ENCODE measurements at regions not wholly inside any gene's neighbourhood (a gene's known extent, or its start where the extent isn't known, plus 50 kb on each side); places are given as distances from the start of the nearest gene placed in this dataset.
"Not testable (repeated sequence)": the region's sequence is repeated elsewhere in the genome, so short reads cannot be mapped to it uniquely, and the experiment has no call there.

DNA sequence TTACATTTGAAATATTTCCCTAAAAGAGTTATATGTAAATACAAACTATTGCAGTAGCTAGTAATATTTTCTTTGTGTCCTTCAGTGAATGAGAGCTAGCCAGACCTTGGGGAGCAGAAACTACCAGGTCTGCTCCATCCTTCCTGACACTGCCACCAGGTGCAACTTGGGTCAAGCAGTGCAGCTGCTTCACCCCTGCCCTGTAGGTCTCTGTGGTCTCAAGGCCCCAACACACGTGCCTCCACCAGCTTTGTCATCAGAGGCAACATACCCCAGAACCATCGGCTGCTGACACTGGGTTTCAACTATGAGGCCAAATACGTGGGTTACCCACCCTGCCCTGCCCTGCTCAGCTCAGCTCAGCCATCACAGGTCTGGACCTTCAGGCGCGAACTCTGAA, 181.6 kb downstream of the FCRL5 start:
- no peak overlapping the region for H3K4me3 ChIP-seq (ENCODE audit: low read depth, low read length)
- H3K9ac ChIP-seq (ENCODE audit: low read depth, low read length) = no peak overlapping the region
- H3K27me3 ChIP-seq (ENCODE audit: control insufficient read depth, insufficient read depth, low read length) = no peaks in the 10 kb centered on the region
- no peak overlapping the region for H3K27ac ChIP-seq (ENCODE audit: low read depth, low read length)
- no peaks in the 10 kb centered on the region for H3K9me3 ChIP-seq (ENCODE audit: control insufficient read depth, insufficient read depth, low read length)
- H3K36me3 ChIP-seq (ENCODE audit: control insufficient read depth, insufficient read depth, low read length) = no peaks in the 10 kb centered on the region
- no peaks in the 10 kb centered on the region for H3K4me1 ChIP-seq (ENCODE audit: control insufficient read depth, insufficient read depth, low read length)

DNA sequence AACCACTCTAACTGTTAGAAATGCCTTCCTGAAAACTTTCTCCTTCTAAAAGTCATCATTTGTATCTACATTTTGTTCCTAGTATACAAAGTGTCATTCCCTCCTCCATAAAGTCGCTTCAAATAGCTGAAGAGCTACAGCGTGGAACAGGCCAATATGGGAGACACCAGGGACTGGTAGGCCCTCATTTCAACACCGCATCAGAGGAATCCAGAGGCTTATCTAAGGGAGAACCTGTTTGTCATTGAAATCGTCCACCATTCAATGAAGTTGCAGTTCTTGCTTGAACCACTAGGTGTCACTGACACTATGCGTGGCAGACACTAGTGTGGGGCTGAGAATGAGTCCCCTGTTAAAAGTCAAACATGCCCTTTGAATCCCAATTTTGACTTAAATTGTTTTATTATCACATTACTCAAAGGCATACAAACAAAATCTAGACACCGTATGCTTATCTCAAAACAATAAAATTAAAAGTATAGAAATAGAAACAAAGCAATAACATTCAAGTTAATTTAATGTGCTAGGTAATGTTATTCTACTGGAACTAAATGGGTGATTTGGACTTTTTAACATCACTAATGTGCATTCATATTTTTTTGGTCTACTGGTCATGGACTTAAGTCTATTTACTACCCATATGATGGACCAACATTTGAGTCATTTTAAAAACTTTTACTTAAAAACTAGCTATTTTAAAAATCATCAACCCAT, 182.3 kb downstream of the FCRL5 start:
- H3K27ac ChIP-seq (ENCODE audit: low read depth, low read length) = no peak overlapping the region
- H3K4me3 ChIP-seq (ENCODE audit: low read depth, low read length) = no peak overlapping the region
- no peak overlapping the region for H3K9ac ChIP-seq (ENCODE audit: low read depth, low read length)
- no peaks in the 10 kb centered on the region for H3K9me3 ChIP-seq (ENCODE audit: control insufficient read depth, insufficient read depth, low read length)
- H3K27me3 ChIP-seq (ENCODE audit: control insufficient read depth, insufficient read depth, low read length) = no peaks in the 10 kb centered on the region
- H3K36me3 ChIP-seq (ENCODE audit: control insufficient read depth, insufficient read depth, low read length) = no peaks in the 10 kb centered on the region
- no peaks in the 10 kb centered on the region for H3K4me1 ChIP-seq (ENCODE audit: control insufficient read depth, insufficient read depth, low read length)

DNA sequence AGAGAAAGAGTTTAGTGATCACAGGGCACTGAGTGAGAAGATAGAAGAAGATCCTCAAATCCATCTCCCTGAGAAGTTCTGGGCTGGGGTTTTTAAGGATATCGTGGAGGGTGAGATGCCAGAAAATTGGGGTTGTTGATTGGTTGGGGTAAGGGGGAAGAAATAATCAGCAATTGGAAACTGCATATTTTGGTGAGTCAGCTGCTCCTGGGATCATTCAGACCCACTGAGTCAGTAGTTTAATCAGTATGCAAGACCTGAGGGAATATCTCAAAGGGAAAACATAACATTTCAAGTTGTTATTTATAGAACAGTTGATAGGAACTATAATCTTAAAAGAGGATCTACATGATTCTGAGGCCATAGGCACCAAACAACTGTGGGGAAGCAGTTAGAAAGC, 183.4 kb downstream of the FCRL5 start:
- not testable (repeated sequence) for H3K4me3 ChIP-seq (ENCODE audit: low read depth, low read length); H3K9me3 ChIP-seq (ENCODE audit: control insufficient read depth, insufficient read depth, low read length); H3K4me1 ChIP-seq (ENCODE audit: control insufficient read depth, insufficient read depth, low read length); H3K27me3 ChIP-seq (ENCODE audit: control insufficient read depth, insufficient read depth, low read length); H3K36me3 ChIP-seq (ENCODE audit: control insufficient read depth, insufficient read depth, low read length); H3K9ac ChIP-seq (ENCODE audit: low read depth, low read length); H3K27ac ChIP-seq (ENCODE audit: low read depth, low read length)

DNA sequence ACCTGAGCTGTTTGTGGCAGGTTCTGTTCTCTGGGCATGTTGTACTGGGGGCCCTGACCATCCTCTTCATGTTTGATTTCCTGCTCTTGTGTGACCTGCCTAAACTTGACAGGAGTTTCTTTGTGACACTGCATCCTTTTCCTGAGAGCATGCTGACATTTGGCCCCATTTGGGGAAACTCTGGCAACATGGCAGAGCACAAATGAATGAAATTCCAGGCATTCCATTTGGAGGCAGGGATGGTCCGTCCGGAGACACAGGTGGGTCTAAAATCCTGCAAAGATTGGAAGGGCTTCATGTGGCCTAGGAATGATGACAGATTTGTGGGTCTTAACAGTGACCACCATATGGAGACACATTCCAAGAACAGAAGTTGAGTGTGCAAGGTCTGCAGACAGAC, 184.0 kb downstream of the FCRL5 start:
- H3K4me1 ChIP-seq (ENCODE audit: control insufficient read depth, insufficient read depth, low read length) = no peaks in the 10 kb centered on the region
- H3K9ac ChIP-seq (ENCODE audit: low read depth, low read length) = no peak overlapping the region
- H3K27ac ChIP-seq (ENCODE audit: low read depth, low read length) = no peak overlapping the region
- no peaks in the 10 kb centered on the region for H3K27me3 ChIP-seq (ENCODE audit: control insufficient read depth, insufficient read depth, low read length)
- H3K4me3 ChIP-seq (ENCODE audit: low read depth, low read length) = no peak overlapping the region
- no peaks in the 10 kb centered on the region for H3K36me3 ChIP-seq (ENCODE audit: control insufficient read depth, insufficient read depth, low read length)
- H3K9me3 ChIP-seq (ENCODE audit: control insufficient read depth, insufficient read depth, low read length) = no peaks in the 10 kb centered on the region

DNA sequence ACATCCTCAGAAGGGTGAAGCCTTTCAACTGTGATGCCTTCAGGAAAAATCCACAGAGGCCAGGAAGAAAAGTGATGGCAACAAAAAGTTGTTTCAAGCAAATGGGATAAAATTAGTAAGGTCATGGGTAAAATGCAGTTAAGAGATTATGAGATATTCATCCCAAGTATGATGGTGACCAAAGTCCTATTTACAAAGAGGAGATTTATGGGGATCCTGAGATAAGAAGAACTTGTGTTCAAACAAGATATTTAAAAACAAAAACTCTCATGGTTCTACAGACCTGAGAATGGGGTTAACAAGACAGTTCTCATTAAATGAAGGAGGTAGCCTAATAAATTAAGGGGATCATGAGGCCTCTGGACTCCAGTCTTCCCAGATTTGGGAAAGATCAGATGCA, 184.4 kb downstream of the FCRL5 start:
- Histone ChIP-seq H3K9ac (ENCODE audit: low read depth, low read length) (no peak overlapping the region), H3K36me3 (ENCODE audit: control insufficient read depth, insufficient read depth, low read length) (no peaks in the 10 kb centered on the region), H3K4me3 (ENCODE audit: low read depth, low read length) (no peak overlapping the region), H3K27me3 (ENCODE audit: control insufficient read depth, insufficient read depth, low read length) (no peaks in the 10 kb centered on the region), H3K27ac (ENCODE audit: low read depth, low read length) (no peak overlapping the region), H3K4me1 (ENCODE audit: control insufficient read depth, insufficient read depth, low read length) (no peaks in the 10 kb centered on the region), H3K9me3 (ENCODE audit: control insufficient read depth, insufficient read depth, low read length) (no peaks in the 10 kb centered on the region)

DNA sequence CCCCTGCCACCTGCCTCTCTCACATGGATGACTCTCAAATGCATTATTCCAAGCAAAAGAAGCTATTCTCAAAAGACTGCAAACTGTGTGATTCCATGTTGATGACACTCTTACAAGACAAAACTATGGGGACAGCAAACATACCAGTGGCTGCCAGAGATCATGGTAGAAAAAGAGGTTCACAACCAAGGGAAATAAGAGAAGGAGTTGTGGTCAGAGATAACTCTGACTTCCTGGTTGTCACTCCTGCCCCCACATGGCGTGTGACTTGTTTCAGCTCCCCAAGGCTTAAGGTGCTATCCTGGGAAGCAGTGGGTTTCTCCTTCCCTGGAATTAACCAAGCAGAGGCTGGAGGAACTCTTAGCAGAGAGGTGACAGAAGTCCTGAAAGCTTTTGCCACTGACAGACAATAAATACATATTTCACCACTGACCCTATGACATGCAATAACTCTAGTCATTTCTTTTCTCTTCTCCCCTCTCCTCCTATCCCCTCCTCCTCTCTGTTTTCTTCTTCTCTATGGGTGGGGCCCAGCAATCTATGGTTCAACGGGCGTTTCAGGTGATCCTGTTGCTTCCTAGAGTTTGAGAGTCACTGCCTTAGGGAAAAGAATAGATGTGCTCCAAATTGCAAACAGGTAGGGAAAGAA, 185.1 kb downstream of the FCRL5 start:
- Histone ChIP-seq H3K4me3 (ENCODE audit: low read depth, low read length) (no peak overlapping the region), H3K9ac (ENCODE audit: low read depth, low read length) (no peak overlapping the region), H3K27ac (ENCODE audit: low read depth, low read length) (no peak overlapping the region), H3K36me3 (ENCODE audit: control insufficient read depth, insufficient read depth, low read length) (no peaks in the 10 kb centered on the region), H3K27me3 (ENCODE audit: control insufficient read depth, insufficient read depth, low read length) (no peaks in the 10 kb centered on the region), H3K9me3 (ENCODE audit: control insufficient read depth, insufficient read depth, low read length) (no peaks in the 10 kb centered on the region), H3K4me1 (ENCODE audit: control insufficient read depth, insufficient read depth, low read length) (no peaks in the 10 kb centered on the region)

DNA sequence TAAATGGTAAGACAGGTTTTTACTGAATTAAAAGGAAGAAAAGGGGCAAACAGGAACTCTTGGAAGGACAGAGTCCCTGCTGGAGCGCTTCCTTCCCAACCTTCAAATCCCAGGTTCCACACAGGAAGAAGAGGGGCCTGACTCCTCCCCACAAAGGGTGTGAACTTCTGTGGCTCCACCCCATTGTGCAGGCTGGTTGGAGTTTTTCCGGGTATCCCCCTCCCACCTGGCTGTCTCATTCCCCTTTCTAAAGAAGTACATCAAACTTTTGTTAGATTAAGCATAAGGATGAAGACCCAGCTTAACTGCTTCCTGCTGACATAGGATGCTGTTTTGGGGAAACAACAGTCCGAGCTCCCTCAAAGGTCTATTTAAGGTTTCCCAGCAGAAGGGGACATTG, 187.7 kb downstream of the FCRL5 start:
- Histone ChIP-seq H3K9ac (ENCODE audit: low read depth, low read length) (no peak overlapping the region), H3K4me1 (ENCODE audit: control insufficient read depth, insufficient read depth, low read length) (no peaks in the 10 kb centered on the region; the same call in 1 of the 2 replicates), H3K4me3 (ENCODE audit: low read depth, low read length) (no peak overlapping the region), H3K27me3 (ENCODE audit: control insufficient read depth, insufficient read depth, low read length) (no peaks in the 10 kb centered on the region), H3K9me3 (ENCODE audit: control insufficient read depth, insufficient read depth, low read length) (no peaks in the 10 kb centered on the region), H3K27ac (ENCODE audit: low read depth, low read length) (no peak overlapping the region), H3K36me3 (ENCODE audit: control insufficient read depth, insufficient read depth, low read length) (no peaks in the 10 kb centered on the region)

DNA sequence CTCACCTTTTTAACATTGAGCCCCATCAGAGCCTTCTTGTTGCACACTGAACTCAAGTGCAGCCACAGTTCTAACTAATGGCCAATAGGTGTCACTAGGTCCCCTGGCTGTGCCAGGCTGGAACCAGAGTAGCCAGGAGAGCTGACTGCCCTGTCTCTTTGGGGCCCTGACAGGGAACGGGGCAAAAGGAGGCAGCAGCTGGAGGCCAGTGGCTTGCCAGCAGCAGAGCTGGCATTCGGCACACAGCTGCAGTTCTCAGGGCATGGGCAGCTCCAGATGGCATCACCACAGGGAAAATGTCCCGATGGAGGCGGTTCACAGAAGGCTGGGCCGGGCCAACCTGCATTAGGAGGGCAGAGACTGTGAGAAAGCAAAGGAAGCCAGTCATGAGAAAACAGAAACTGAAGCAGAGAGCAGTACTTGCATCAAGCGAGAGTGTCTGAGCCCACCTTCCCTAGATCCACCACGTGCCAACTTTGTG, 188.6 kb downstream of the FCRL5 start:
- Histone ChIP-seq H3K36me3 (ENCODE audit: control insufficient read depth, insufficient read depth, low read length) (no peaks in the 10 kb centered on the region), H3K9ac (ENCODE audit: low read depth, low read length) (no peak overlapping the region), H3K9me3 (ENCODE audit: control insufficient read depth, insufficient read depth, low read length) (no peaks in the 10 kb centered on the region), H3K27me3 (ENCODE audit: control insufficient read depth, insufficient read depth, low read length) (no peaks in the 10 kb centered on the region), H3K27ac (ENCODE audit: low read depth, low read length) (no peak overlapping the region), H3K4me1 (ENCODE audit: control insufficient read depth, insufficient read depth, low read length) (no peaks in the 10 kb centered on the region; the same call in 1 of the 2 replicates), H3K4me3 (ENCODE audit: low read depth, low read length) (no peak overlapping the region)

DNA sequence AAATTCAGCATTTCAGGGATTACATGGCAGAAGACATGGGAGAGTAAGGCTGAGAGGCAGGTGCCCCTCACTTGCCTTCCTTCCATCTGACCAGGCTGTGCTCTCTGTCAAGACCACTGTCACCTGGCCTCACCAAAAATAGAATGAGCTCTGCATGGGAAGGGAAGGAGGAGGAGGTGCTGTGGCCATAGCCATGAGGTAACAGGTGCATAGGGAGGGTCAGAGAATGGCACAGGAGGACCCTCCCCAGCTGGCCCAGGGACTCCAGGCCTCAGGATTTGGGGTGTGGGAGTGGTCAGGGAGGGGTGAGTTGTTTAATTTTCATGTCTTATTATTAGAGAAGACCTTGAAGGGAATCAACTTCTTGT, 192.3 kb downstream of the FCRL5 start:
- H3K27me3 ChIP-seq (ENCODE audit: control insufficient read depth, insufficient read depth, low read length) = no peaks in the 10 kb centered on the region
- no peak overlapping the region for H3K9ac ChIP-seq (ENCODE audit: low read depth, low read length)
- H3K4me3 ChIP-seq (ENCODE audit: low read depth, low read length) = no peak overlapping the region
- H3K36me3 ChIP-seq (ENCODE audit: control insufficient read depth, insufficient read depth, low read length) = no peaks in the 10 kb centered on the region
- no peaks in the 10 kb centered on the region; the same call in 1 of the 2 replicates for H3K4me1 ChIP-seq (ENCODE audit: control insufficient read depth, insufficient read depth, low read length)
- no peak overlapping the region for H3K27ac ChIP-seq (ENCODE audit: low read depth, low read length)
- H3K9me3 ChIP-seq (ENCODE audit: control insufficient read depth, insufficient read depth, low read length) = no peaks in the 10 kb centered on the region

DNA sequence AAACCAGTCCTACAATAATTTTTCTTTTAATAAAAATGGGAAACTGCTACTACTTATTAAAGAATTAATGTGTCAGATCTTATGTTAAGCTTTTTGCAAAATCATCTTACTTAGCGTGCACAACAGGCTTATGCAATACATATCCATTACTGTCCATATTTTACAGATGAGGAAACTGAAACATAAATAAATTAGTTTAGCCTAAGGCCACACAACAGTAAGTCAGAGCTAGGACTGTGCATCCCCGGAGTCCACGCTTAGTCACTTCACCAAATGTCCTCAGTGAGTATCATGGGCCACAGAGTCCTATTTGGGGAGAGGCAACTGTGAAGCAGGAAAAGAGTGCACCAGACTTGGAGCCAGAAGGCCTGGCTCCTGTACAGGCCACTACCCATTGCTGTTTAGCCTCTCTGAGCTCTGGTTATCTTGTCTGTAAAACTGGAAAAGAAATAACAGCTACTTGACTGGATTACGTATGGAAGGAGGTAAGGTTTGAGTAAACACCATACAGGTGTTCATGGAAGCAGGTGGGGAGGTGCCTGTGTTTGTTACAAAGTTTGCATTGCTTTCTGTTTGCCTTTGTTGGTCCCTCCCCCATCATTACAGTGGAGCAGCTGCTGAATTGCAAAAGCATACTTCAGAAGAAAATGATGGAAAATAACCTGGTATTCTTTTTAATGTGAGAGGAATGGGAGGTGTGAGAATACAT, 192.8 kb downstream of the FCRL5 start:
- Histone ChIP-seq H3K4me3 (ENCODE audit: low read depth, low read length) (no peak overlapping the region), H3K9me3 (ENCODE audit: control insufficient read depth, insufficient read depth, low read length) (no peaks in the 10 kb centered on the region), H3K27ac (ENCODE audit: low read depth, low read length) (no peak overlapping the region), H3K9ac (ENCODE audit: low read depth, low read length) (no peak overlapping the region), H3K36me3 (ENCODE audit: control insufficient read depth, insufficient read depth, low read length) (no peaks in the 10 kb centered on the region), H3K27me3 (ENCODE audit: control insufficient read depth, insufficient read depth, low read length) (no peaks in the 10 kb centered on the region), H3K4me1 (ENCODE audit: control insufficient read depth, insufficient read depth, low read length) (no peaks in the 10 kb centered on the region; the same call in 1 of the 2 replicates)

DNA sequence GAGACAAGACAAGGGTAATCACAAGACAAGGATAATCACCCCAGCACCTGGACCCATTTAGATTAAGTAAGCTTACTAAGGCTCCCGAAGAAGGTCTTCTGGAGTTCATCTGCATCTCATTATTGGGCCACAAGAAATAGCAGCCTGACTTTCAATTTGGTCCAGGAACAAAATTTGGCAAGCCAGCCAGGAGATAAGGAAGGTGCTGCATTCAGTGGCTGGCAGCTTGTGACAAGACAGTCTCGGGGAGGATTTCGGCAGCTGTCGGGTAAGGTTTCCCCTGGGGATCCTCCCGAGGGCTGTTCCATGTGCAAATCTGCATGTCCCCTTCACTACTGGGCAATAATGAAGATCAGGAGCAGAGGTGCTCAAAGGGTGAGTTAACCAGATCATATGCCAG, 195.2 kb downstream of the FCRL5 start:
- H3K4me1 ChIP-seq (ENCODE audit: control insufficient read depth, insufficient read depth, low read length) = no peaks in the 10 kb centered on the region; the same call in 1 of the 2 replicates
- no peak overlapping the region for H3K4me3 ChIP-seq (ENCODE audit: low read depth, low read length)
- H3K27ac ChIP-seq (ENCODE audit: low read depth, low read length) = no peak overlapping the region

More for the DNA sequence above, 195.2 kb downstream of the FCRL5 start:
- H3K9ac ChIP-seq (ENCODE audit: low read depth, low read length) = no peak overlapping the region
- H3K9me3 ChIP-seq (ENCODE audit: control insufficient read depth, insufficient read depth, low read length) = no peaks in the 10 kb centered on the region
- no peaks in the 10 kb centered on the region for H3K36me3 ChIP-seq (ENCODE audit: control insufficient read depth, insufficient read depth, low read length)
- H3K27me3 ChIP-seq (ENCODE audit: control insufficient read depth, insufficient read depth, low read length) = no peaks in the 10 kb centered on the region
